ENCODE measurements at regions not wholly inside any gene's neighbourhood (a gene's known extent, or its start where the extent isn't known, plus 50 kb on each side); places are given as distances from the start of the nearest gene placed in this dataset.

GRCh38 chr13:106810069-106810468 is 242.1 kb upstream of the ARGLU1 start:
- TF ChIP-seq POLR2AphosphoS5 (IDR thresholded peaks at IDR 0.05; ENCODE audit: borderline replicate concordance, low read depth, low read length), result no peak
- no peak for TF ChIP-seq EZH2 (IDR thresholded peaks at IDR 0.05)
- no peak for TF ChIP-seq FOXP2 (optimal IDR thresholded peaks at IDR 0.05; ENCODE audit: control extremely low read depth, extremely low read length, insufficient read depth)

Measured in SK-N-MC (cell line).